ENCODE measurements at regions not wholly inside any gene's neighbourhood (a gene's known extent, or its start where the extent isn't known, plus 50 kb on each side); places are given as distances from the start of the nearest gene placed in this dataset.

- TF ChIP-seq CTCF (IDR thresholded peaks at IDR 0.05): no peak
- TF ChIP-seq ATF3 (CRISPR knock-in tag; conservative IDR thresholded peaks at IDR 0.05): no peak
Measured at GRCh38 chr3:34859746-34860145, 779.6 kb upstream of the ARPP21 start.

Measured in WTC11 (cell line).